Activated CD8-positive, alpha-beta memory T cell treated with anti-CD3 and anti-CD28 coated beads, Interleukin-2, amount 10 ng/mL, durations not matched to agents 7 days and 5 days (primary cell): ENCODE measurements at regions not wholly inside any gene's neighbourhood (a gene's known extent, or its start where the extent isn't known, plus 50 kb on each side); places are given as distances from the start of the nearest gene placed in this dataset.
"Not testable (repeated sequence)": the region's sequence is repeated elsewhere in the genome, so short reads cannot be mapped to it uniquely, and the experiment has no call there.

Source experiments
- ATAC-seq: fragments of 150-1000 bp; cut with Tn5 transposase; one replicate; pipeline ENCODE4 v1.10.0; 2021; ENCODE audit warnings: moderate library complexity
- CTCF ChIA-PET: fragments of 350-600 bp; sonication (Branson Sonifier 250); formaldehyde crosslinking; loops from one replicate; lab custom pipeline; 2021; ENCODE audit warnings: antibody characterized with exemption; lab: Charles Lee
- DNase-seq: peaks from one replicate; pipeline ENCODE4 v3.0.0-alpha.2; 2020
- H3K27ac Mint-ChIP-seq: one replicate; pipeline ENCODE4 v1.8.0; 2021; ENCODE audit warnings: mild to moderate bottlenecking, mixed read lengths
- H3K27me3 Mint-ChIP-seq: one replicate; pipeline ENCODE4 v1.8.0; 2021; ENCODE audit warnings: mixed read lengths
- H3K36me3 Mint-ChIP-seq: one replicate; pipeline ENCODE4 v1.8.0; 2021; ENCODE audit warnings: mild to moderate bottlenecking, mixed read lengths
- H3K4me1 Mint-ChIP-seq: one replicate; pipeline ENCODE4 v1.8.0; 2021; ENCODE audit warnings: mixed read lengths
- H3K4me3 Mint-ChIP-seq: one replicate; pipeline ENCODE4 v1.8.0; 2021; ENCODE audit warnings: mild to moderate bottlenecking, moderate library complexity, mixed read lengths
- H3K9me3 Mint-ChIP-seq: one replicate; pipeline ENCODE4 v1.8.0; 2022; ENCODE audit warnings: low read depth, mixed read lengths

DNA sequence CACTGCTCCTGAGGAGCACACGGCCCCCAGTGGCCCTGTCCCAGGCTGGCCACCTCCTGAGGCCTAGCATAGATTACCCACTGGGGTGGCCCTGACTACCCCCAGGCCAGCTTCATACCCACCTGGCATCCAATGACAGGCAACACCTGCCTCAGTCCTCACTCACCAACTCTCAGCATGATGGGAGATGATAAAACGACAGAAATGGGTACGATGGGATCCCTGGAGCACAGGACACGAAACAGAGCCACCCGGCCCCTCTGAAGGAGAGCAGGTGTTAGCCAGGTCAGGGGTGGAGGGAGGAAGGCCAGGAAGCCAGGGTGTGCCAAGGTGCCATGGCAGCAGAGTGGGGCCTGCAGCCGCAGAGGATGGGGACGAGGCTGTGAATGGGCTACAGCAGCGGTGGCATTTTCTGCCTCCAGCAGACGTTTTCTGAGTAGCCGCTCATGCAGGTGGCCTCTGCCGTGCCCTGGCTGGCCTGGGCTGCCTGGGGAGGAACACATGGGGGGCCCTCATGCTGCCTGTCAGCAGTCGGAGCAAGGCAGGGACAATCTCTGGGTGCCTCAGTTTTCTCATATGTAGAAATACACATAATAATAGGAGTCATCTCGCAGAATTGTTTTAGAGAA is 50.2 kb upstream of the FGF3 start:
- Mint-ChIP-seq H3K4me3 (no peak overlapping the region), H3K27ac (no peak overlapping the region), H3K4me1 (no peaks in the 10 kb centered on the region), H3K36me3 (no peaks in the 10 kb centered on the region), H3K9me3 (no peaks in the 10 kb centered on the region), H3K27me3 (peaks cover 18% of the 10 kb centered on the region)
- CTCF ChIA-PET = no interaction called here
- ATAC-seq (no peak), DNase-seq (no peak)

DNA sequence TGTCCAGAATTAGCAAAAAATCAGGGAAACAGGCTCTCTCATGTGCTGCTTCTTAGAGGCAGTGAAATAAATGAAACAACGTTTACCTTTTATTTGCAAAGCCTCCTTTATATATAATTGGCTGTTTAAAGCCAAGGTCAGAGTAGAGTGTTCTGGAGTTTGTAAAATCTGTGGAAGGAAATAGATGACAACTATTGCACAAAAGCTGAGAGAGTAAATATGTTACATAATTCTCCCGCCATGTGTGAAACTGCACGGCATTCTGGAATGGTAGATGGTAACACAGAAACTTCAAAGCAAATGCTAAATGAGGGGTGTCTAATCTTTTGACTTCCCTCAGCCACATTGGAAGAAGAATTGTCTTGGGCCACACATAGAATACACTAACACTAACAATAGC is 51.5 kb upstream of the FGF3 start:
- Mint-ChIP-seq H3K27ac (no peak overlapping the region), H3K4me1 (no peaks in the 10 kb centered on the region), H3K27me3 (peaks cover 18% of the 10 kb centered on the region), H3K9me3 (no peaks in the 10 kb centered on the region), H3K4me3 (no peak overlapping the region), H3K36me3 (no peaks in the 10 kb centered on the region)
- DNase-seq (no peak), ATAC-seq (no peak)
- CTCF ChIA-PET = interaction anchor here (0.7 kb wide), 1 partner anchor 12 kb away, joined by 3 read pairs; no protein-coding TSS in a partner anchor

DNA sequence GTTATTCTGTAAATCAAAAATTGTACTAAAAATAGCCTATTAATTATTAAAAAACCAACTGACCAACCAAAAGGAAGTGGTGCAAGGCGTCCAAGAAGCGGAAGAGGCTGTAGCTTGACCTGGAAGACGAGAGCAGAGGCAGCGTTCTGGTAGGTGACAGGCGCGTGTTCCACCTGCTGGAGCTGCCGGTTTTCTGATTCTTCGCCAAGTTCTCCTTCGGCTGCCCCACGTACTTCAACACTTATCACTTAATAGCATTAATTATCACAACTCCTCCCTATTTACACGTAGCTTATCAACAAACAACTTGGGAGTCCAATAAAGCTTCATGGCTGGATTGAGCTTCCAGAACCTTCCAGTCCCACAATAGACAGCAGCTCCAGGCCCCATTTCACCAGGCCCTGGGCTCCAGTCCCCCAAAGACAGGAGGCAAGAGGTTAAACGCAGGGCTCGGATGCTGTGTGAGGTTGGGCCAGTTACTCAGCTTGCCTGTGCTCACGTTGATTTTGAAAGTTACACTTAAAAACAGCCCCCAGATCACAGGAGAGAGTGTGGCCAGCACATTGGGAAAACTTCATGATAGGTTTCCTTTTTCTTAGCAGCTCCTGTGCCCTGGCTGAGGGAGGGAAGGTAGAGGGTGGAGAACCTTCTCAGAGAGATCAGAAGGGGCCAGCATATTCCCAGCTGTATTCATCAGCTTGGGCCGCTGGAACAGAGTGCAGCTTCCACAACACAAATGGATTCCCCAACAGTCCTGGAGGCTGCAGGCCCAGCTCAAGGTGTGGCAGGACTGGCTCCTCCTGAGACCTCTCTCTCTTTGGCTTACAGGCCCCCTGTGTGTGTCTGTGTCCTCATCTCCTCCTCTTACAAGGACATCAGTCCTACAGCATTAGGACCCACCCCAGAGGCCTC is 54.2 kb upstream of the FGF3 start:
- H3K36me3 Mint-ChIP-seq = no peaks in the 10 kb centered on the region
- ATAC-seq = no peak
- H3K4me1 Mint-ChIP-seq = no peaks in the 10 kb centered on the region
- H3K27me3 Mint-ChIP-seq = peaks cover 10% of the 10 kb centered on the region
- H3K27ac Mint-ChIP-seq = no peak overlapping the region
- no peaks in the 10 kb centered on the region for H3K9me3 Mint-ChIP-seq
- no peak overlapping the region for H3K4me3 Mint-ChIP-seq
- no peak for DNase-seq
- CTCF ChIA-PET = interaction anchor here (0.9 to 1.3 kb wide), 3 partner anchors 14 to 203 kb away, joined by 3 read pairs; no protein-coding TSS in a partner anchor

DNA sequence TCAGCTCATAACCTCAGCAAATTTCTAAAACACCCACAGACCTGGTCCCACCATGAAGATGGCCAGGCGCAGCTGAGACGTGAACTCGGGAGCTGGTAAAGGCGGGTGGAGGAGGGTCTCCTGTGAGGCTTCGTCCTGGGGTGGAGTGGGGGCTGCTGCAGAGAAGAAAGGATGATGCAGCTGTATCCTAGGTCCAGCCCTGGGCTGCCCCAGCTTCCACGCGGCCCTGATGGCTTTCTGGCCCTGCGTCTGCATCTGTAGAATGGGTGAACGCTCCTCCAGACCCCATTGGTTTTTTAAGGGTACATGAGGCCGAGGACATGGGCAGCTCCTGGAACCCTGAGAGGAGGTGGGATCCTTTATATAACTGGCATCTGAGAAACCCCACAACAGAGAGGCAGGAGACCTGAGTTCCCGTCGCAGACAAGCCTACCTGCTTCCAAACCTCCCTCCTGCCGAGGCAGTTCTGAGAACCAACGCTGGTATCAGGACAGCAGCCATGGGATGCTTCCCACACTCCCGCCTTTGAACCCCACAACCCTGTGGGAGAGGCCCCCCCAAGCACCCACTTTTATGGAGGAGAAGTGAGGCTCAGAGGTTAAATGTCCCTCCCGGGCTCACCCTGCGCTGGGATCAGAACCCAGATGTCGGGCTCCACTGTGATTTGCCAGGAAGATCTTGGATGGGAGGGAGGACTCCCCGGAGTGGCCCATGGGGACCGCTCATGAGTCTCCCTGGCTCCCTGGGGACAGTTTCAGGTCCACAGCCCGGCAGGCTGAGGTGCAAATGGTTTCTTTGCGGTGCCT is 55.2 kb upstream of the FGF3 start:
- Mint-ChIP-seq H3K27me3 (peaks cover 2% of the 10 kb centered on the region), H3K27ac (no peak overlapping the region), H3K36me3 (no peaks in the 10 kb centered on the region), H3K4me1 (no peaks in the 10 kb centered on the region), H3K4me3 (no peak overlapping the region), H3K9me3 (no peaks in the 10 kb centered on the region)
- ATAC-seq (no peak), DNase-seq (no peak)
- CTCF ChIA-PET = interaction anchor here (1.0 to 1.3 kb wide), 2 partner anchors 13 to 15 kb away, joined by 3 read pairs; no protein-coding TSS in a partner anchor

DNA sequence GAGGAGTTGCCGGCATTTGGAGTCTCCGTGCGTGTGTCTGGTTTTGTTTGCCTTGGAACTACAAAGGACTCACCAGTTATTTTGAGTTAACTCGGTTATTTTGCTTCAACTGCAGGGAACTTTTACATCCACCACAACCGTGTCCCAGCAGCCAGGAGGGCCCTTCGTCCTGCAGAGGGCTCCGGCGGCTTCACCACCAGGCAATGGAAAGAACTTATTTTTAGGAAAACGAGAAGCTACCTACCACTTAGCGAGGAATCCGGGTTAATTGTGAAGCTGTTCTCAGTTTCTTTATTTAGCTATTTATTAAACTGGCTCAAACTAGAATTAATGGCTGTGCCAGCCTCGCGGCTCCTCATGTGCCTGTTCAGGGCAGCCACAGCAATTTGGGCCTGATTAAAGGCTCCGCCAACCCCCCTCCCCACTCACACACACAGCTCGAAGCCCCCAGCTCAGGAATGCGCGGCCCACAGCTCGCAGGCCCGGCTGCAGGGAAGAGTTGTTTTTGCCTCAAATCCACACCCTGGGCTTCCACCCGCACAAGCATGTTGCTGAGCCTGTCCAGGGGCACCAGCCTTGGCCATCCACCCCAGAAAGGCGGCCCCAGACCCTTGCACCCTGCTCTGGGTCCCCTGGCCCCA is 55.9 kb upstream of the FGF3 start:
- CTCF ChIA-PET = no interaction called here

DNA sequence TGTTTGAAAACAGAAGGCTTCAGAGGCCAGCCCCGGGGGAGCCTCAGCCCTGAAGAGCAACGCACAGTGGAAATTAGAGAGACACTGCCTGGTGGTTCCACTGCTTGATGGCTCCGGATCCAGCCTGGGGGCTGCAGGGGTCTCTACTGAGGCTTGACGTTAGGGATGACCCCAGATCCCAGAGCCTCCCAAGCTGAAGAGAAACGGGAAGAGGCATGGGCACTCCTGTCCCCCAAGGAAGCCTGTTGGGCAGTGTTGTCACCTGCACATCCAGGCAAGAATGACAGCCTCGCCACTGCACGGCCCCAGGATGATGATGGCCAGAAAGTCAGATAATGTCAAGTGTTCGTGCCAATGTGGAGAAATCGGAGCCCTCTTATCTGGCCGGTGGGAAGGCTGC is 56.8 kb upstream of the FGF3 start:
- Mint-ChIP-seq H3K27me3 (no peaks in the 10 kb centered on the region), H3K36me3 (no peaks in the 10 kb centered on the region), H3K27ac (no peak overlapping the region), H3K4me3 (no peak overlapping the region), H3K9me3 (no peaks in the 10 kb centered on the region), H3K4me1 (no peaks in the 10 kb centered on the region)
- ATAC-seq = no peak
- CTCF ChIA-PET = no interaction called here
- DNase-seq = no peak

More for the DNA sequence above, 55.9 kb upstream of the FGF3 start:
- H3K4me1 Mint-ChIP-seq = no peaks in the 10 kb centered on the region
- H3K9me3 Mint-ChIP-seq = no peaks in the 10 kb centered on the region
- ATAC-seq (no peak), DNase-seq (no peak)
- H3K36me3 Mint-ChIP-seq = no peaks in the 10 kb centered on the region
- H3K4me3 Mint-ChIP-seq = no peak overlapping the region
- H3K27ac Mint-ChIP-seq = no peak overlapping the region
- H3K27me3 Mint-ChIP-seq = no peaks in the 10 kb centered on the region

DNA sequence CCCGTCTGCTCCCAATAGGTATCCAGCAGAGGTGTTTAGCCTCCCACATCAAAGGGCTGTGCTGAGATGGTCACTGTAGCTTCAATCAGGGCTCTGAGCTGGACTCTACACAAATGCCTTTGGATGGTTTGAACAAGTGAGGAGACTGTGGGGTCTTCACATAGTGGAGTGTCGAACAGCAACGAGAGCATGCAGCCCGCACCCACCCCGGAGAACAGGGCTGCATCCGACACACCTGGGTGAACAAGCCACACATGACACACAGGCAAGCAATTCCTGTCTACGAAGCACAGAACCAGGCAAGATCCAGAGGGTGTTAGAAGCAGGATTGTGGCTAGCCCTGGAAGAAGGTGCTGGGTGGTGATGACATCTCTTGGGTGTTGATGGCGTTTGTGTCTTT is 58.0 kb upstream of the FGF3 start:
- ATAC-seq (no peak), DNase-seq (no peak)
- no peak overlapping the region for H3K27ac Mint-ChIP-seq
- no peak overlapping the region for H3K4me3 Mint-ChIP-seq
- no peaks in the 10 kb centered on the region for H3K9me3 Mint-ChIP-seq
- H3K36me3 Mint-ChIP-seq = no peaks in the 10 kb centered on the region
- H3K27me3 Mint-ChIP-seq = no peaks in the 10 kb centered on the region
- no peaks in the 10 kb centered on the region for H3K4me1 Mint-ChIP-seq
- CTCF ChIA-PET = no interaction called here

DNA sequence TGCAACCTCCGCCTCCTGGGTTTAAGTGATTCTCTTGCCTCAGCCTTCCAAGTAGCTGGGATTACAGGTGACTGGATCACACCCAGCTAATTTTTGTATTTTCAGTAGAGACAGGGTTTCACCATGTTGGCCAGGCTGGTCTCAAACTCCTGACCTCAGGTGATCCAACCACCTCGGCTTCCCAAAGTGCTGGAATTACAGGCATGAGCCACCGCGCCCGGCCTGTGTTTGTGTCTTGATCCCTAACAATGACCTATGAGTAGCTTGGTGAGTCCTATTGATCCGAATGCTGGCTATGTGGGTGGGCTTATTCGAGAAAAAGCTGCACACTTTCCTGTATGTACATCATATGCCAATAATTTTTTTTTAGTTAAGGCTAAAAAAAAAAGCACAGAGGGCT is 58.5 kb upstream of the FGF3 start:
- H3K4me1 Mint-ChIP-seq, ATAC-seq: not testable (repeated sequence)

DNA sequence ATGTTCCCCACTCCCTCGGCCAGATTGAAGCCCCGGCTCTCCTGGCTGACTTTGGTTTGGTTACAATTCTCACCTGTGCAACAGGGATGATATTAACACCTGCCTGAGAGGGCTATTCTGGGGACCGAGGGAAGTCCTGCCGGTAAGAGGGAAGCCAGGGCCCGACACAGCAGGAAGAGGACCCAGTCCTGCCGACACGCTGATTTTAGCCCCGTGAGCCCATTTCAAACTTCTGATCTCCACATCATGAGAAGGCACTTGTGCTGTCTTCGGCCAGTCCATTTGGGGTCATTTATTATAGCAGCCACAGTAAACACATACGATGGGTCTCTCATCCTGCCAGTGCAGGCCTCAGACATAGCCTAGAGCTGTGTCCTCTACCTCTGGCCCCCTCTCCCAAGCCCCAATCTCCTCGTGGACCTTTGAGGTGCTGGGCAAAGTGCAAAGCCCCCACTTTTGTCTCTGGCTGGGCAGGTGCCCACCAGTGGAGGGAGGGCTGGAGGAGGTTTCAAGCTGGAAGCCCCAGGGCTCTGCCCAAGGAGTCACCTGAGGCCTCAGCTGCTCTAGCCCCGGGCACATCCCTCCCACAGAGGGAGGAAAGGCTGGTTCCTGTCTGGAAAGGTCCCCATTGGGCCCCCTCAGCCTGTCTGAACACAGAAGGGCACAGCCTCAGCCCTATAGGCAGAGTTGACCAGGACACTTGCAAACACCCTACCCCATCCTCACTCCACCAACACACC is 59.1 kb upstream of the FGF3 start:
- CTCF ChIA-PET = no interaction called here
- DNase-seq = no peak

More for the DNA sequence above, 58.5 kb upstream of the FGF3 start:
- H3K27me3 Mint-ChIP-seq, DNase-seq, CTCF ChIA-PET, H3K27ac Mint-ChIP-seq, H3K9me3 Mint-ChIP-seq, H3K36me3 Mint-ChIP-seq, H3K4me3 Mint-ChIP-seq: not testable (repeated sequence)

DNA sequence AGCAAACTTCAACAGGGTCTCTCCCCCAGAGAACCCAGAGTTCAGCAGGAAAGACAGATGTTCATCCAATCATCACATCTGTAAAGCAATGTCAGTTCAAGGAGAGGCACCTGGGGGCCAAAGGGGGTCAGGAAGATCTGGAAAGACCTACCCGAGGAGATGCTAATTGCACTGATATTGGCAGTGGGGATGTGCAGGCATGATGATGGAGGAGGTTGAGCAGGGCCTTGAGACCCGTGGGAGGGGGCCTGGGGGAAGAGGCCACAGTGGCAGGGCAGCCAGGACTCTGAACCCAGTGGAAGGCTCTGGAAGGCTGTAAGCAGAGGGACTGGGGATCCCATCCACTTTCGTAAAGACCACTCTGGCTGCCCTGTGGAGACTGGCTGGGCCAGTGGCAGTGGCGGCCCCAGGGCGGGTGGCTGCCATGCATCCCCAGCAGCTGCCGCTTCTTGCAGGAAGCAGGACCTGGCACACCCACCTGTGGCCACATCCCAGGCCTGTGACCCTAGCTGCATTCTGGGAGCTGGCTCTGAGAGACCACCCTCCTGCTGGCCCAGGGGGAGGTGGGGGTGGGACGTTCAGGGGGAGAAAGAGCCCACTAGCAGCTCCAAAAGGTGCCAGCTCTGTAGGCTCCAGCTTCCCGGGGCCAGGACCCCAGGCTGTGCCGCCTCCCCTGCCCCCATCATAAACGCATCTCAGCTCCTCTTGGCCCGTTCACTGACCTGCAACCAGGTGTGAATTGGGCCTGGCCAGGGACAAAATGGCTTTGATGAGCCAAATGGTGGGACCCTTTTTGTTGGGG is 59.9 kb upstream of the FGF3 start:
- H3K27ac Mint-ChIP-seq = no peak overlapping the region
- CTCF ChIA-PET = no interaction called here
- H3K27me3 Mint-ChIP-seq = no peaks in the 10 kb centered on the region
- no peaks in the 10 kb centered on the region for H3K4me1 Mint-ChIP-seq
- H3K36me3 Mint-ChIP-seq = no peaks in the 10 kb centered on the region
- no peaks in the 10 kb centered on the region for H3K9me3 Mint-ChIP-seq
- no peak for ATAC-seq
- no peak for DNase-seq
- H3K4me3 Mint-ChIP-seq = no peak overlapping the region

More for the DNA sequence above, 59.1 kb upstream of the FGF3 start:
- H3K4me3 Mint-ChIP-seq = no peak overlapping the region
- H3K27ac Mint-ChIP-seq = no peak overlapping the region
- ATAC-seq = no peak
- no peaks in the 10 kb centered on the region for H3K9me3 Mint-ChIP-seq
- H3K27me3 Mint-ChIP-seq = no peaks in the 10 kb centered on the region
- no peaks in the 10 kb centered on the region for H3K36me3 Mint-ChIP-seq
- H3K4me1 Mint-ChIP-seq = no peaks in the 10 kb centered on the region

DNA sequence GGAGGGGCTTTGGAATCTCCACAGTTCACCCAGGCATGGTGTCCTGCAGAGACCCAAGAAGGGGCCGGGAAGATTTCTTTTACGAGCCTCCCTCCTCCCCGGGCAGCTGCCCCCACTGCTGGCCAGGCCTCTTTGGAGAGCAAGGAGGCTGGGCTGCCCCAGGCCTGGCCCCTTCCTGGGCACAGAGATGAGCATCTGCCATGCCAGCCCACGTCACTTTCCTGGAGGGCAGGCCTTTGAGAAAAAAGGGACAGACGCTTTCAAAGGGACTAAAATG is 60.5 kb upstream of the FGF3 start:
- Mint-ChIP-seq H3K4me1 (no peaks in the 10 kb centered on the region), H3K36me3 (no peaks in the 10 kb centered on the region), H3K9me3 (no peaks in the 10 kb centered on the region), H3K4me3 (no peak overlapping the region), H3K27ac (no peak overlapping the region), H3K27me3 (no peaks in the 10 kb centered on the region)
- ATAC-seq = no peak
- DNase-seq = no peak
- CTCF ChIA-PET = no interaction called here
